Dermis blood vessel endothelial cell (primary cell): ENCODE measurements at regions not wholly inside any gene's neighbourhood (a gene's known extent, or its start where the extent isn't known, plus 50 kb on each side); places are given as distances from the start of the nearest gene placed in this dataset.
A peak's percentile ranks its signal among the peaks of the same experiment; 100 is the strongest.

Experiments used
- DNase-seq: peaks from one replicate; pipeline ENCODE4 v3.0.0; 2010

- no peak for DNase-seq
These were observed 836.0 kb downstream of the MAFB start for GRCh38 chr20:39853050-39853449.

- DNase-seq, result no peak
These were observed 837.6 kb downstream of the MAFB start for GRCh38 chr20:39851459-39851858.

GRCh38 chr20:39850821-39851330, 838.2 kb downstream of the MAFB start:
- no peak for DNase-seq

GRCh38 chr20:39850246-39850645, 838.8 kb downstream of the MAFB start:
- no peak for DNase-seq

GRCh38 chr20:39849664-39850063, 839.4 kb downstream of the MAFB start:
- peak; percentile 26 for DNase-seq

- DNase-seq, result no peak
These were observed 839.9 kb downstream of the MAFB start for GRCh38 chr20:39849171-39849570.

GRCh38 chr20:39839399-39840119, 849.5 kb downstream of the MAFB start:
- no peak for DNase-seq

- DNase-seq, result no peak
These were observed 851.5 kb downstream of the MAFB start for GRCh38 chr20:39837561-39837960.

- DNase-seq, result no peak
These were observed 853.8 kb downstream of the MAFB start for GRCh38 chr20:39835130-39835842.

- no peak for DNase-seq
These were observed 858.1 kb downstream of the MAFB start for GRCh38 chr20:39830903-39831302.

GRCh38 chr20:39829661-39830060, 859.4 kb downstream of the MAFB start:
- DNase-seq, result no peak

GRCh38 chr20:39829256-39829655, 859.8 kb downstream of the MAFB start:
- no peak for DNase-seq

- DNase-seq, result no peak
These were observed 863.1 kb downstream of the MAFB start for GRCh38 chr20:39825950-39826349.

GRCh38 chr20:39825524-39825923, 863.4 kb downstream of the DHX35 start:
- DNase-seq, result no peak

- DNase-seq, result no peak
These were observed 861.1 kb downstream of the DHX35 start for GRCh38 chr20:39823224-39823623.

- DNase-seq, result no peak
These were observed 860.5 kb downstream of the DHX35 start for GRCh38 chr20:39822667-39823066.

GRCh38 chr20:39813190-39813829, 851.2 kb downstream of the DHX35 start:
- DNase-seq, result no peak

GRCh38 chr20:39812116-39812515, 850.0 kb downstream of the DHX35 start:
- no peak for DNase-seq

- no peak for DNase-seq
These were observed 848.2 kb downstream of the DHX35 start for GRCh38 chr20:39810309-39810708.

GRCh38 chr20:39808613-39809012, 846.5 kb downstream of the DHX35 start:
- DNase-seq, result no peak

- no peak for DNase-seq
These were observed 838.4 kb downstream of the DHX35 start for GRCh38 chr20:39800548-39800947.

- no peak for DNase-seq
These were observed 838.0 kb downstream of the DHX35 start for GRCh38 chr20:39800111-39800510.

- DNase-seq, result no peak
These were observed 837.3 kb downstream of the DHX35 start for GRCh38 chr20:39799366-39799965.
